Activated CD4-positive, alpha-beta T cell treated with anti-CD3 and anti-CD28 coated beads, Interleukin-2, amount 50 U/mL, for 16 hours (primary cell): ENCODE measurements at regions not wholly inside any gene's neighbourhood (a gene's known extent, or its start where the extent isn't known, plus 50 kb on each side); places are given as distances from the start of the nearest gene placed in this dataset.

Experiments
- DNase-seq: peaks from one replicate; pipeline ENCODE4 v3.0.0-alpha.2; 2020

- no peak for DNase-seq
Observed at GRCh38 chr4:149931431-149931830, 115.8 kb upstream of the IQCM start.

DNA sequence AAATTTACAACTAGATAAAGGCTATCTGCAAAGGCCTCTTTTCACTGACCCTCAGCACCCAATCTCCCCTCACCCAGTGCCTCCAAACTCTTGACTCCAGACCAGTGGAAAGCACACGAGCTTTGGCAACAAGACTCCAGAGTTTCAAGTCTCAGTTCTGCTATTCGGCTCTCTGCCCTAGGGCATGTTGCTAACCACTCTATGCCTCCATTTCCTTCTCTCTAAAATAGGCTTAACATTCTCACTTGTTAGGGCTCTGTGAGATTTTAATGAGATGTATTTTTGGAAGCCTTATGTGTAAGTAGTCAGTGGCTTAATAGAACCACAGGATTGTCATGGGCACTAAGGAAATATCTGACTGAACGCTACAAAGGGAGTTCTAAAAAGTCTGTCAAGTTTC lies 116.5 kb upstream of the IQCM start:
- no peak for DNase-seq

DNA sequence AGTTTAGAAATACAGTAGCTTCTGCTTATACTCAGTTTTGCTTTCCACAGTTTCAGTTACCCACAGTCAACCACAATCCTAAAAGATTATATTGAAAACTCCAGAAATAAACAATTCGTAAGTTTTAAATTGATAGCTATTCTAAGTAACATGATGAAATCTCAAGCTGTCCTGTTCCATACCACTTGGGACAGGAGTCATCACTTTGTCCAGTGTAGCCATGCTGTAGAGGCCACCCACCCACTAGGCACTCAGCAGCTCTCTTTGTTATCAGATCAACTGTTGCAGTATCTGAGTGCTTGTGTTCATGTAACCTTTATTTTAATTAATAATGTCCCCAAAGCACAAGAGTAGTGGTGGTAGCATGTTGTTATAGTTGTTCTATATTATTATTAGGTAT lies 117.5 kb upstream of the IQCM start:
- DNase-seq = no peak

- no peak for DNase-seq
Observed at GRCh38 chr4:149933883-149934282, 118.2 kb upstream of the IQCM start.

DNA sequence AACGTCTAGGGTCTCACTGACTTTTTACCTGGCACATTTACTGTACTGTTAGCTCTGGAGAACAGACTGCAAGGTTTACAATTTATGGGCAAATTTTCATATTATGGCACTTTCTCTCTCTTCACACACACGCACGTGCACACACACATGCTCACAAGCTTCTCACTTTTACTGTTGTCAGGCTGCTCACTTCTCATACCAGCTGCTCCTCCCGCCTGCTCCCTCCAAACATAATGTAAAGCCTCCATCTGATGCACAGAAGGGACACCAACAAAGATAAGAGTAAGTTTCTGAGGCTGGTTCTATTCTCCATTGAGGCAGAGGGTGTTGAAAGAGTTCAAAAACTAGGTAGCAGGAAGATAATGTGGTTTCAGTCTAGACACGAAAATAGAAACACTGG lies 128.9 kb upstream of the DCLK2 start:
- no peak for DNase-seq

GRCh38 chr4:149951152-149951900 lies 126.9 kb upstream of the DCLK2 start:
- no peak for DNase-seq

- DNase-seq = no peak
Observed at GRCh38 chr4:149952101-149952500, 126.1 kb upstream of the DCLK2 start.

DNA sequence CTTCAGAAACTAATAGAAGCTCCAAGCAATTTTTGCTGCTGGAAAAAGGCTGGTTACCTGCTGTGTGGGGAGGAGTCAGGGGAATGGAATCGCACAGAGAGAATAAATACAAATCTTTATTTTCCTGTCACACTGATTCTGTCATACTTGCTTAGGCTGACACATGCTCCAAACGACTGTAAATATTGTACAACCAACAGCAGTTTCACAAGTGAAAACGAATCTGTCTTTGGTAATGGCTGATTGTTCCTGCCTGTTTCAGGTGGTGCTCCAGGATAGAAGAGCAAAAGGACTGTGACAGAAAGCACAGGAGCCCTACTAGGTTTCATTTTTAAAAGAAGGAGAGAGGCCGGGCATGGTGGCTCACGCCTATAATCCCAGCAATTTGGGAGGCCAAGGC lies 125.5 kb upstream of the DCLK2 start:
- no peak for DNase-seq

GRCh38 chr4:149955780-149956390 lies 122.4 kb upstream of the DCLK2 start:
- DNase-seq = no peak

- no peak for DNase-seq
Observed at GRCh38 chr4:149956678-149957077, 121.6 kb upstream of the DCLK2 start.

DNA sequence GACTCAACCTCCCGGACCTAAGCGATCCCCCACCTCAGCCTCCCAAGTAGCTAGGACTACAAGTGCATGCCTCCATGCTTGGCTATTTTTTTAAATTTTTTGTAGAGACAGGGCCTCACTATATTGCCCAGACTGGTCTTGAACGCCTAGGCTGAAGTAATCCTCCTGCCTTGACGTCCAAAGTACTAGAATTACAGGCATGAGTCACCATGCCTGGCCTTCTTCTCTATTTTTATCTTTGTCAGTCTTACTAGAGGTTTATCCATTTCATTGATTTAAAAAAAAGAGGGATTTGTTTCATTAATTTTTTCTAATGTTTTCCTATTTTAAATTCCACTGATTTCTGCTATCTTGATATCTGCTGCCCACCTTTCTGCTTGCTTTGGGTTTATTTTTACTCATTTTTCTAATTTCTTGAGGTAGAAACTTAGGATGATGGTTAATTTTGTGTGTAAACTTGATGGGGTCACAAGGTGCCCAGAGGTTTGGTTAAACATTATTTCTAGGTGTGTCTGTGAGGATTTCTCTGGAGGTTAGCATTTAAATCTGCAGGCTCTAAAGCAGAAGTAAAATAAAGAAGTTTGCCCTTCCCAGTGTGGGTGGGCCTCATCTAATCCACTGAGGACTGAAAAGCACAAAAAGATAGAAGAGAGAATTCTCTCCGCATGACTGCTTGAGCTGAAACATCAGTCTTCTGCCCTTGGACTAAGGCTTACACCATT lies 116.2 kb upstream of the DCLK2 start:
- DNase-seq = no peak

DNA sequence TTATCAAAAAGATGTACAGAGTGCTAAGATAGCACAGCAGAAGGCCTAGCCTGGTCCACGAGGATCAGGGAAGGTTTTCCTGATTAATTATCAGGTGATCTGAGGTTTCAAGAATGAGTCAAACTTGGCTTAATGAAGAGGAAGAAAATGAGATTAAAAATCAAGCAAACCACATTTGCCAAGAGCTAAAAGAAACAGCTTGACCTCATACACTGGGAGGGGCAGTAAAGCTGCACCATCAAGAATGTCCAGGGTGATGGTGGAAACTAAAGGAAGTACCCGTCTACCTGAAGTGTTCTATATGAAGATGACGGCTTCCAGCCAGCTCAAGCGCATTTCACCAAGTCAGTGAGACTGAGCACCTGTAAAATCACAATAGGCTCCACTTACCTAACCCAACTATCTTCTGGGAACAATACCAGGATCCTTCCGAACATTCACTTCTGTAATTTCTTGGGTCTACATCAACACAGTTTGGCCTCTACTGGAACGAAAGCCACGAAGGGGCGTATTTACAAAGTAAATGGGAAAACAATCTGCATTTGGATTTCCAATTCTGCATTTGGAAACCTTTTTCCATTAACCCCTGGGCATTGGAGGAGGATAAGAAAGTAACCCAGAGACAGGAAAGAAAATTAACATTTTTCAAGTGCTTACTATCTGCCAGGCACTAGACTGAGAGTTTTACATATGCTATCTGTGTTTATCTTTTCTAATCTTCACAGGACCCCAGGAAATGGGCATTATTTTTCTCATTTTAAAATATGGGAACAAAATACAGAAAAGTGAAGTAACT lies 114.0 kb upstream of the DCLK2 start:
- no peak for DNase-seq

GRCh38 chr4:149965206-149965605 lies 113.0 kb upstream of the DCLK2 start:
- DNase-seq = no peak

GRCh38 chr4:149972407-149972806 lies 105.8 kb upstream of the DCLK2 start:
- DNase-seq = no peak

DNA sequence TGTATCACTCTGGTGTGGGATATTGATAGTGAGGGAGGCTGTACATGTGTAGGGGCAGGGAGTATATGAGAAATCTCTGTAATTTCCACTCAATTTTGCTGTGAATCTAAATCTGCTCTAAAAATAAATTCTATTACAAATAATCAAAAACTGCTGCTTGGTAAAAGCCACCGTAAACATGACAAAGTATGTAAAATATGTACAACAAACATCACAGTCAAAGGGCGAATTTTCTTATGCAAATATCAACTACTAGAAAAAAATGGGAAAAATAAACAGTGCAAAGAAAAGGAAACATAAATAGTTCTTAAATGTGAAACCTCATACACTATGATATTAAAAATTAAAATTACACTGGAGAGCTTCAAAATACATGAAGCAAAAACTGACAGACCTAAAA lies 105.1 kb upstream of the DCLK2 start:
- no peak for DNase-seq

DNA sequence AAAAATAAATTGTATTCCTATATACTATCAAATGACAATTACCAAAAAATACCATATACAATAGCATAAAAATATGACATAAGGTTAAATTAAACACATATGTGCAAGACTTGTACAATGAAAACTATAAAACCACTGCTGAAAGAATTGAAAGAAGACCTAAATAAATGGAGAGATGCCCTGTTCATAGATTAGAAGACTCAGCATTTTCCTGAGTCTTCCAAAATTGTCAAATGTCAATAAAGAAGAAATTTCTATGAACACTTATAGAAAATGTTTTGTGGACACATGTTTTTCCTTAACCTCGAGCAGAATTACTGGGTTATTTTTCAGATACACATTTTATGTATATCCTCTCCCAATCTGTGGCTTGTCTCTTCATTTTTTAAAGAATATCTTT lies 103.1 kb upstream of the DCLK2 start:
- DNase-seq = no peak

GRCh38 chr4:149980121-149980682 lies 98.0 kb upstream of the DCLK2 start:
- DNase-seq = no peak

GRCh38 chr4:149980941-149981340 lies 97.3 kb upstream of the DCLK2 start:
- DNase-seq = peak; percentile 61

- no peak for DNase-seq
Observed at GRCh38 chr4:149983401-149983800, 94.8 kb upstream of the DCLK2 start.

DNA sequence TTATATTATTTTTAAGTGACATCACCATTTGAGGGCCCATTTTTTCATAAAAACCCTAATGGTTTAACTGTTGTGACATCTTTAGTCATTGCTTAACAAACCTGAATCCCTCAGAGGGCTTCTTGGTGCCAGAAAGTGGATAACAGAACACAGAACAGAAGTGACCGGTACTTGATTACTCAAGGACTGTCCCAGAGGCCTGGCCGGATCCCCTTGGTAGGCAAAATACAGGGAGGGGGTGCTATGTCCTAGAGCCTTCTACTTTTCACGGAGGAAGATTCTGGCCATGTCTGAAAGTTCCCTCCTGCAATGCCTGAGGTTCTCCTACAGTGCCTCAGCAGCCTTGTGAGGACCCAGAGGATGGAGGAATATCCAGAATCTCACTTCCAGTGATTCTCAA lies 94.3 kb upstream of the DCLK2 start:
- no peak for DNase-seq

GRCh38 chr4:149985981-149986380 lies 92.3 kb upstream of the DCLK2 start:
- peak; percentile 51 for DNase-seq

GRCh38 chr4:149986917-149987316 lies 91.3 kb upstream of the DCLK2 start:
- DNase-seq = no peak
